GM18517 (cell line): ENCODE measurements at regions not wholly inside any gene's neighbourhood (a gene's known extent, or its start where the extent isn't known, plus 50 kb on each side); places are given as distances from the start of the nearest gene placed in this dataset.

Source experiments
- ATAC-seq: cut with Tn5 transposase; IDR thresholded peaks from one replicate; pipeline ENCODE4 v1.9.1; 2021; ENCODE audit warnings: mild to moderate bottlenecking, moderate library complexity; ENCODE audit not compliant: unreplicated experiment

DNA sequence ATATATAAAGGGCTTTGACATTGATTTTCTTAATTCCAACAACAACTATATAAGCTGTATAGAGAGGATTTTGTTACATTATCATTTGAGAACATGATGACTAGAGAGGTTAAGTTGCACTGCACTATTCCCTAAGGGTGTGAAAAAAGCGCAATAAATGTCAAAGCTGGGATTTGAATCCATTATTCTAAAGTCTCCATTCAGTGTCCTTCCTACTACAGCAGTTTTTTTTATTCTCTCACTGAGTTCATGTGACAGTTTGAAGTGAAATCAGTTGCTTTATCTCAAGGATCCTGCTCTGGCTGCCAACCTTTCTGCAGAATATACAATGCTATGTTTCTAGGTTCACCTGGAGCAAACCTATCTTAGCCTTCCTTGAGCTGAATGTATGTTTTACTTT is 177.5 kb downstream of the ANKRD50 start:
- no peak for ATAC-seq

DNA sequence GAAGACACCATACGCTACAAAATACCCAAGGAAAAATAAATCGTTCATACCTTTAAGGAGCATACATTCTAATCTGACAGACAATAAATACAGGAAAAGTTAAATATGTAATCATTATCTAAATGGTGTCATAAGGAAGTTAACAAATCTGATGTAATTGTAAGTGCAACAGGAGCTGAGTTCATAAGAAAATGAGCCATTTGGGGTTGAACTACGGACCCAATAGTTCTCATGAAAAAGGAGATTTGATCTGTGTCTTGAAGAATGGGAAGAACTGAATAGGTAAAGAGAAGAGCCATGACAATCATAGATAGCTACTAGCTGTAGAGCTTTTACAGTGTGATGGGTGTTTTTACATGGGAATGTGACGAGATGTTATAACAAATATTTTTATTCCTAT is 175.6 kb downstream of the ANKRD50 start:
- ATAC-seq, result no peak

DNA sequence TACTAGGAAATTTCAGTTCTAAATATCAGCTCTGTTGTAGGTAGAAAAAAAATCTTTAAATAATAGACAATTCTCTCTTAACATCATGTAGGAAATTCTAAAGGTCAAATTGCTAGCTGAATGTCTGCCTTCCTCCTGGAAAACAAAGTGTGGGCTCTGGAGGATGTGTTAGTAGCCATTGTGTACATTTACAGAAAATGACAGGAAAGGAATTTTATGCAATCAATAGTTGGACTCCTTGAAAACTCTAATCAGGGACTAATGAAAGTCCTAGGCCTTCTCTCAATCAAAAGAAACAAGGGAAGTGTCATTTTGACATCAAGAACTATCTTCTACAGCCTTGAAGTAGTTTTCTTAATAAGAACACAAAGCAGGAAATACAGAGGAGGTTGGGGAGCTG is 174.6 kb downstream of the ANKRD50 start:
- no peak for ATAC-seq

GRCh38 chr4:124540014-124540413 is 172.5 kb downstream of the ANKRD50 start:
- ATAC-seq, result no peak

- ATAC-seq, result no peak
Observed at GRCh38 chr4:124541652-124542420, 170.7 kb downstream of the ANKRD50 start.

DNA sequence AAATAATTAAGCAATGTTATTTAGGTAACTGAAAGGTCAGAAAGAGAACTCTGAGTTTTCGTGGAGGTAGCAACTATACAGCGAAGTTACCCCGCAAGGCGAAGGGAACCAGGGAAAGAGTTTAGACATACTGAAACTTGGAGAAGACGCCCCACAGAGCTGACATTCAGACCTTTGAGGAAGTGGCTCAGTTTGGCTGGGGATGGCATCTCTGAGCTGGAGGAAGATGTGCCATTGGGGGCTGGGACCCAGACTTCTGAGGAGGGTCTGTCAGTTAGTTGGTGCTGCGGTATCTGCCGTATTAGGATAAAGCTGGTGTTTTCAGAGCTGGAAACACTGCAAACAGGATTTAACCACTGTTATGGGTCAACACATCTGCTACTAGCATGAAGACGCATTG is 156.6 kb downstream of the ANKRD50 start:
- no peak for ATAC-seq

DNA sequence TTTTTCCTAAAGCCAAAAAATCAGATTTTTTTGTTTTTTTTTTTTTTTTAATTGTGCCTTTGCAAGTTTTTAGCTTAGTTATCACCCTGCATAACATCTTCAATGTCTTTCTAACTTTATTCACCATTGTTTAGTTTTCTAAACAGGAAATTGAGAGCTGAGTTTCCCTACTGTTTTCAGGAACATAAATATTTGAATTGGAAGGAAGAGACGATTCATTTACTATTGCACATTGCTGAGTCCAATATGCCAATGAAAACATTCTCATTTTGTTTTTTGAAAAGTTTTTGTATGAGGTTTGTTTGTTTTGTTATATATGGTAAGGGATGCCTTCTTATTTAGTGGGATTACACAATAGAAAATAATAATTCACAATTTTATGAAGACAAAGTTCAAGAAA is 148.4 kb downstream of the ANKRD50 start:
- ATAC-seq, result no peak

- ATAC-seq, result no peak
Observed at GRCh38 chr4:124565371-124565770, 147.2 kb downstream of the ANKRD50 start.

- ATAC-seq, result no peak
Observed at GRCh38 chr4:124566030-124566429, 146.5 kb downstream of the ANKRD50 start.

DNA sequence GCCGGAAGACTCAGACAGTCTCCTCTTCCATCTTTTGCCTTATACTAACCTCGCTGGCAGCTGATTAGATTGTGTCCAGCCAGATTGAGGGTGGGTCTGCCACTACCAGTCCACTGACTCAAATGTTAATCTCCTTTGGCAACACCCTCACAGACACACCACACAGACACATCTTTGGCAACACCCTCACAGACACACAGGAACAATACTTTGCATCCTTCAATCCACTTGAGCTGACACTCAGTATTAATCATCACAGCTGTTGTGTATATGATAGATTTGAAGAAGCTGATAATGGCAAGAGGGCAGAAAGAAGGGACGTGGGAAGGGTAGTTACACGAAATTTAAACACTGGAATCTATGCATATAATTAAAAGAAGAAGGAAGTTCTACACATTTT is 139.5 kb downstream of the ANKRD50 start:
- no peak for ATAC-seq

DNA sequence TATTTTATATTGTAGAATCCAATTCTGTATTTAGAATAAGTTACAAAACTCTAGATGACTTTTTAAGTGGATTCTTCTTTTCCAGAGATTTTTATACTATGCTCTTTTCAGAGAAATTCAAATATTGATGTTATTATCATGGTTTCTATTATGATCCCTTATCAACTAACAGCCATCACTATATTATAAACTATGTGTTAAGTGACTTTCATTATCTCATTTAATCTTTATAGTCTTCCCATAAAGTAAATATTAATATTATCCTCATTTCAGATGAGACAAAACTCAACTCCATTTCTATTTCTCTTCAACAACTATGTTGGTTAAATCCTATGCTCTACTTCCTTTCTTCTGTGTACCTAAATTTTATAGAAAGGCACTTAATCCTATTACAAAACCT is 132.6 kb downstream of the ANKRD50 start:
- no peak for ATAC-seq

- ATAC-seq, result no peak
Observed at GRCh38 chr4:124583797-124584196, 128.7 kb downstream of the ANKRD50 start.

DNA sequence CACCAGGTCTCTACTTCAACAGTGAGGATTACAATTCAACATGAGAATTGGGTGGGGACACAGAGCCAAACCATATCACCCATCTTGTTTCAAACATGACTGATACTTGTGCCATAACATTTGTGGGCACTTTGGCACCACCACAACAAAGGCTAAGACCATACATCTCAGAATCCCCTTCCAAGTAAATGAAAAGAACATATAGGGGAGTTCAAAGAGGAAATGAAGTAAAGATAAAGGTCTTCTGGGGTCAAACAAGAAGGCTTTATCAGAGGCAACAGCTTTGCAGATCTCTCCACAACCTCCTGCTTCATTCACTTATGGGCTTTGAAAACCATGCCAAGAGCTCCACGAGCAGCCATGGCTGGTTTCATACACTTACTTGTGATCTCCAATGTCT is 122.7 kb downstream of the ANKRD50 start:
- no peak for ATAC-seq

- ATAC-seq, result no peak
Observed at GRCh38 chr4:124590480-124590879, 122.1 kb downstream of the ANKRD50 start.

GRCh38 chr4:124591637-124592036 is 120.9 kb downstream of the ANKRD50 start:
- no peak for ATAC-seq

DNA sequence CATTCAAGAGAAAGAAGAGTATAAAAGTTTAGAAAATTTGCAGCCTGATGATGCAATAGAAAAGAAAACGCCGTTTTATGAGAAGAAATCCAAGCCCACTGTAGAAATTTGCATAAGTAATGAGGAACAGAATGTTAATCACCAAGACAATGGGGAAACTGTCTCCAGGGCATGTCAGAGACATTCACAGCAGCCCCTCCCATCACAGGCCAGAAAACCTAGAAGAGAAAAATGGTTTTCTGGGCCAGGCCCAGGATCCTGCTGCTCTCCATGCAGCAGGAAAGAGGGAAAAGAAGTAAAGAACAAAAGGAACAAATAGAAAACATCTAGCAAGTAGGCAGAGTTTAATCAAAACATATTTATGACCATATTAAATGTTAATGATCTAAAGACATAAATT is 119.0 kb downstream of the ANKRD50 start:
- no peak for ATAC-seq

DNA sequence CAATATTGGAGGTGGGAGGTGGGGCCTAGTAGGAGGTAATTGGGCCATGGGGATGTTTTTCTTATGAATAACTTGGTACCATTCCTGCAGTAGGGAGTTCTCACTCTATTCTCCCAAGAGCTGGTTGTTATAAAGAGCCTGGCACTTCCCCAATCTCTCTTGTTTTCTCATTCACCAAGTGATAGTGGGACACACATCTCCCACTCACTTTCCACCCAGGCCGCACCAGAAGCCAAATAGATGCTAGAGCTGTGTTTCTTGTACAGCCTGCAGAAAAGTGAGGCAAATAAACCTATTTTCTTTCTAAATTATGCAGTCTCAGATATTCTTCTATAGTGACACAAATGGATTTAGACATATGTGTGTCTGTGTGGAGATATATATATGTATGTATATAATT is 117.6 kb downstream of the ANKRD50 start:
- no peak for ATAC-seq

DNA sequence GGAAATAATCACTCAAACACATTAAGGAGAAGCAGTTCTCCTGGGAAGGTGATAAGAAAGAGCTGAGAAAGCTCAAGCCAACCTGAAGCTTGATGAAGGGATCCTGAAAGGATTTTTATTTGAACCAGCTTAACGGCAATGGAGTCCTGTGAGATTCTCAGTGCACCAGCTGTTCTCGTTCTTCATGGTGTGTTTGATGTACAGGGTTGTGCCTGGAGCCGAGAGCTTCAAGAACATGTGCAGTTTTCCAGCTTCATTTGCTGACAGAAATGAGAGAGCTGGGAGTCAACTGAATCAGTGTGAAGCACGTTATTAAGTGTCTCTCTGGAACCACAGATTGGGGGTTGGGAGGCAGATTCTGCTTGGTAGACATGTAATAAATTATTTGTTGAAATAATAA is 115.7 kb downstream of the ANKRD50 start:
- ATAC-seq, result no peak

GRCh38 chr4:124610211-124610610 is 102.3 kb downstream of the ANKRD50 start:
- ATAC-seq, result no peak
